ENCODE measurements at regions not wholly inside any gene's neighbourhood (a gene's known extent, or its start where the extent isn't known, plus 50 kb on each side); places are given as distances from the start of the nearest gene placed in this dataset.

- no peak for TF ChIP-seq FOXP4 (CRISPR knock-in tag; IDR thresholded peaks at IDR 0.05)
Observed at GRCh38 chr15:98476559-98476958, 171.8 kb upstream of the IGF1R start (continued).

- CTCF ChIA-PET, result interaction anchor here (1.0 kb wide), 1 partner anchor 38 kb away, joined by 4 read pairs; no protein-coding TSS in a partner anchor
- Mint-ChIP-seq H3K27me3 (ENCODE audit: low read depth) (no peaks in the 10 kb centered on the region; the same call in 1 of the 2 replicates), H3K4me3 (no peak overlapping the region), H3K4me1 (no peaks in the 10 kb centered on the region), H3K9me3 (peaks cover 49% of the 10 kb centered on the region), H3K36me3 (peaks cover 29% of the 10 kb centered on the region), H3K27ac (no peak overlapping the region)
- POLR2A ChIA-PET, result no interaction called here
- TF ChIP-seq ZNF416 (CRISPR knock-in tag; IDR thresholded peaks at IDR 0.05) (no peak), SMAD4 (CRISPR knock-in tag; IDR thresholded peaks at IDR 0.05) (no peak), ZSCAN18 (CRISPR knock-in tag; IDR thresholded peaks at IDR 0.05) (no peak), AFF4 (CRISPR knock-in tag; IDR thresholded peaks at IDR 0.05; ENCODE audit: borderline replicate concordance) (no peak), E2F4 (CRISPR knock-in tag; IDR thresholded peaks at IDR 0.05; ENCODE audit: borderline replicate concordance, low read depth) (no peak), ZNF396 (CRISPR knock-in tag; IDR thresholded peaks at IDR 0.05; ENCODE audit: borderline replicate concordance) (no peak), ZNF138 (CRISPR knock-in tag; conservative IDR thresholded peaks at IDR 0.05) (no peak), ZBTB43 (CRISPR knock-in tag; IDR thresholded peaks at IDR 0.05) (no peak), ZNF423 (CRISPR knock-in tag; IDR thresholded peaks at IDR 0.05) (no peak), GRHL2 (CRISPR knock-in tag; IDR thresholded peaks at IDR 0.05; ENCODE audit: insufficient replicate concordance, severe bottlenecking) (no peak), HMGA2 (CRISPR knock-in tag; IDR thresholded peaks at IDR 0.05) (no peak), OVOL2 (CRISPR knock-in tag; IDR thresholded peaks at IDR 0.05; ENCODE audit: borderline replicate concordance) (no peak), ZNF317 (CRISPR knock-in tag; IDR thresholded peaks at IDR 0.05; ENCODE audit: borderline replicate concordance, low read depth) (no peak), SP1 (CRISPR knock-in tag; conservative IDR thresholded peaks at IDR 0.05) (no peak)
- ATAC-seq (no peak), DNase-seq (ENCODE audit: low spot score) (no peak)
Observed at GRCh38 chr15:98480844-98481243, 167.5 kb upstream of the IGF1R start.

Measured in WTC11 (cell line).